Muscle of leg (tissue), 3 donors: ENCODE measurements at regions not wholly inside any gene's neighbourhood (a gene's known extent, or its start where the extent isn't known, plus 50 kb on each side); places are given as distances from the start of the nearest gene placed in this dataset.
"Not testable (repeated sequence)": the region's sequence is repeated elsewhere in the genome, so short reads cannot be mapped to it uniquely, and the experiment has no call there.

Experiments
- DNase-seq: peaks from one replicate; pipeline ENCODE4 v3.0.0; 2013
- H3K27ac ChIP-seq: one replicate; pipeline ENCODE4 v1.5.1; 2013; ENCODE audit warnings: mild to moderate bottlenecking, low read length, control low read depth
- H3K27me3 ChIP-seq: one replicate; pipeline ENCODE4 v1.6.1; 2013; ENCODE audit warnings: low read length; ENCODE audit not compliant: control insufficient read depth, insufficient read depth
- H3K36me3 ChIP-seq: one replicate; pipeline ENCODE4 v1.6.1; 2013; ENCODE audit warnings: low read length; ENCODE audit not compliant: control insufficient read depth, insufficient read depth
- H3K4me1 ChIP-seq: one replicate; pipeline ENCODE4 v1.6.1; 2013; ENCODE audit warnings: low read length; ENCODE audit not compliant: control insufficient read depth, insufficient read depth
- H3K4me3 ChIP-seq: one replicate; pipeline ENCODE4 v1.5.1; 2013; ENCODE audit warnings: low read length, control low read depth
- H3K9me3 ChIP-seq: replicated peaks from 2 replicates; pipeline ENCODE4 v1.6.1; 2013; ENCODE audit warnings: low read depth, low read length; ENCODE audit not compliant: control insufficient read depth
- WGBS: methylation state at CpG from one replicate; pipeline ENCODE4 v1.1.5; 2013; ENCODE audit warnings: missing lambda C conversion rate; ENCODE audit not compliant: insufficient coverage; 5-methylcytosine and 5-hydroxymethylcytosine counted together

- H3K4me1 ChIP-seq: no peaks in the 10 kb centered on the region
- WGBS: 97% methylated on average over 17 of the region's 19 CpGs
- no peak for DNase-seq
- H3K36me3 ChIP-seq: no peaks in the 10 kb centered on the region
- no peak overlapping the region for H3K27ac ChIP-seq
- H3K9me3 ChIP-seq: peaks cover 2% of the 10 kb centered on the region
- H3K27me3 ChIP-seq: no peaks in the 10 kb centered on the region
- H3K4me3 ChIP-seq: no peak overlapping the region
Observed at GRCh38 chr18:39235118-39235719, 1669.6 kb upstream of the CELF4 start.

- Histone ChIP-seq H3K27ac (no peak overlapping the region), H3K4me3 (no peak overlapping the region), H3K36me3 (no peaks in the 10 kb centered on the region), H3K9me3 (peaks cover 2% of the 10 kb centered on the region), H3K4me1 (no peaks in the 10 kb centered on the region), H3K27me3 (no peaks in the 10 kb centered on the region)
- 82% methylated on average over 8 of the region's 8 CpGs for WGBS
- no peak for DNase-seq
Observed at GRCh38 chr18:39232937-39233336, 1667.3 kb upstream of the CELF4 start.

GRCh38 chr18:39232490-39232889 lies 1666.9 kb upstream of the CELF4 start:
- Histone ChIP-seq H3K36me3 (no peaks in the 10 kb centered on the region), H3K9me3 (peaks cover 2% of the 10 kb centered on the region), H3K4me3 (no peak overlapping the region), H3K27ac (no peak overlapping the region), H3K27me3 (no peaks in the 10 kb centered on the region), H3K4me1 (no peaks in the 10 kb centered on the region)
- DNase-seq: no peak
- no CpG with 5 or more reads among the region's 2 CpGs for WGBS

- Histone ChIP-seq H3K36me3 (no peaks in the 10 kb centered on the region), H3K4me1 (no peaks in the 10 kb centered on the region), H3K9me3 (peaks cover 2% of the 10 kb centered on the region), H3K27me3 (no peaks in the 10 kb centered on the region), H3K4me3 (no peak overlapping the region), H3K27ac (no peak overlapping the region)
- no CpG with 5 or more reads among the region's 5 CpGs for WGBS
- DNase-seq: no peak
Observed at GRCh38 chr18:39230086-39230803, 1664.6 kb upstream of the CELF4 start.

- not testable (repeated sequence) for H3K36me3 ChIP-seq, H3K4me3 ChIP-seq, H3K4me1 ChIP-seq, H3K27me3 ChIP-seq, H3K9me3 ChIP-seq, DNase-seq, H3K27ac ChIP-seq
- WGBS: 100% methylated on average over 2 of the region's 2 CpGs
Observed at GRCh38 chr18:39227769-39228168, 1662.2 kb upstream of the CELF4 start.

GRCh38 chr18:39225373-39225772 lies 1659.8 kb upstream of the CELF4 start:
- no peak overlapping the region for H3K27ac ChIP-seq
- H3K4me1 ChIP-seq: no peaks in the 10 kb centered on the region
- H3K4me3 ChIP-seq: no peak overlapping the region
- WGBS: no CpG with 5 or more reads among the region's 1 CpG
- no peak for DNase-seq
- no peaks in the 10 kb centered on the region for H3K36me3 ChIP-seq
- no peaks in the 10 kb centered on the region for H3K9me3 ChIP-seq
- no peaks in the 10 kb centered on the region for H3K27me3 ChIP-seq

- Histone ChIP-seq H3K4me1 (no peaks in the 10 kb centered on the region), H3K4me3 (no peak overlapping the region), H3K36me3 (no peaks in the 10 kb centered on the region), H3K27me3 (no peaks in the 10 kb centered on the region), H3K9me3 (no peaks in the 10 kb centered on the region), H3K27ac (no peak overlapping the region)
- DNase-seq: no peak
- no CpG with 5 or more reads among the region's 1 CpG for WGBS
Observed at GRCh38 chr18:39223283-39223682, 1657.7 kb upstream of the CELF4 start.

GRCh38 chr18:39215920-39216319 lies 1650.3 kb upstream of the CELF4 start:
- DNase-seq: no peak
- H3K27me3 ChIP-seq: no peaks in the 10 kb centered on the region
- H3K4me3 ChIP-seq: no peak overlapping the region
- no peaks in the 10 kb centered on the region for H3K4me1 ChIP-seq
- no peaks in the 10 kb centered on the region for H3K36me3 ChIP-seq
- WGBS: no CpG with 5 or more reads among the region's 2 CpGs
- no peak overlapping the region for H3K27ac ChIP-seq
- no peaks in the 10 kb centered on the region for H3K9me3 ChIP-seq

- Histone ChIP-seq H3K27me3 (no peaks in the 10 kb centered on the region), H3K27ac (no peak overlapping the region), H3K4me3 (no peak overlapping the region), H3K36me3 (no peaks in the 10 kb centered on the region), H3K9me3 (no peaks in the 10 kb centered on the region), H3K4me1 (no peaks in the 10 kb centered on the region)
- 83% methylated on average over 1 of the region's 1 CpG for WGBS
- no peak for DNase-seq
Observed at GRCh38 chr18:39211461-39211860, 1645.9 kb upstream of the CELF4 start.

GRCh38 chr18:39209173-39209572 lies 1643.6 kb upstream of the CELF4 start:
- no peaks in the 10 kb centered on the region for H3K27me3 ChIP-seq
- no peak overlapping the region for H3K27ac ChIP-seq
- no peak overlapping the region for H3K4me3 ChIP-seq
- no peaks in the 10 kb centered on the region for H3K36me3 ChIP-seq
- no peaks in the 10 kb centered on the region for H3K4me1 ChIP-seq
- H3K9me3 ChIP-seq: no peaks in the 10 kb centered on the region
- no peak for DNase-seq
- 58% methylated on average over 2 of the region's 2 CpGs for WGBS
